A549 (cell line): ENCODE measurements at regions not wholly inside any gene's neighbourhood (a gene's known extent, or its start where the extent isn't known, plus 50 kb on each side); places are given as distances from the start of the nearest gene placed in this dataset.

Source experiments
- ATAC-seq, 2 experiments: fragments of 200-7000 bp in 1 of 2; fragments of >200 bp in 1 of 2; cut with Nextera tagmentation in 1 of 2; cut with Tn5 transposase in 1 of 2; 3 replicates each; pipeline versions ENCODE4 v1.8.0 to v1.9.1; 2018 to 2020; ENCODE audit warnings: mild to moderate bottlenecking in 1 of 2, moderate library complexity in 1 of 2
- CTCF ChIA-PET: fragments of 300-600 bp; sonication (Branson Sonifier 250); formaldehyde crosslinking; extraction: SDS; loops from one replicate; lab custom pipeline; 2021; ENCODE audit warnings: antibody characterized with exemption, inconsistent platforms; lab: Yijun Ruan, JAX
- POLR2A ChIA-PET: fragments of 350-600 bp; formaldehyde crosslinking; extraction: SDS; loops from one replicate; lab custom pipeline; 2021; ENCODE audit warnings: antibody characterized with exemption, inconsistent platforms; lab: Yijun Ruan, JAX
- DNase-seq, 2 experiments: peaks; one replicate each; pipeline versions ENCODE4 v3.0.0 to v3.0.0-alpha.2; 2011 to 2016; ENCODE audit warnings: low read depth in 1 of 2, low spot score in 1 of 2
- FAIRE-seq: peaks from 2 replicates; lab custom pipeline; 2011; peaks lifted over from hg19 to GRCh38; lab: Jason Lieb, UNC
- H3K27ac ChIP-seq, 2 experiments: fragments of >200 bp; sonication (Bioruptor Twin); formaldehyde crosslinking; 3 replicates each; pipeline ENCODE4 v1.5.1; 2016 to 2017
- H3K4me1 ChIP-seq: fragments of >200 bp; sonication (Bioruptor Twin); formaldehyde crosslinking; 3 replicates; pipeline ENCODE4 v1.6.1; 2016
- H3K4me2 ChIP-seq: fragments of >200 bp; sonication (Bioruptor Twin); formaldehyde crosslinking; 3 replicates; pipeline ENCODE4 v1.6.1; 2016
- H3K4me3 ChIP-seq: fragments of >200 bp; sonication (Bioruptor Twin); formaldehyde crosslinking; 3 replicates; pipeline ENCODE4 v1.5.1; 2016
- H3K9me3 ChIP-seq: fragments of >200 bp; sonication (Bioruptor Twin); formaldehyde crosslinking; 3 replicates; pipeline ENCODE4 v1.6.1; 2016
- ATOH8 ChIP-seq: fragments of 250-450 bp; sonication (Bioruptor Pico); IDR thresholded peaks from 2 replicates; pipeline ENCODE4 v1.5.0; 2020; ENCODE audit warnings: low read depth, mild to moderate bottlenecking, moderate library complexity
- CBX2 ChIP-seq: fragments of 200-600 bp; sonication (generic); IDR thresholded peaks from 2 replicates; pipeline ENCODE4 v1.6.1; 2016; ENCODE audit warnings: low read depth, mild to moderate bottlenecking, borderline replicate concordance
- CBX8 ChIP-seq: fragments of 200-600 bp; sonication (generic); IDR thresholded peaks from 2 replicates; pipeline ENCODE4 v1.6.1; 2016
- CHD2 ChIP-seq: fragments of 150-350 bp; IDR thresholded peaks from 2 replicates; pipeline ENCODE4 v1.6.1; 2014; ENCODE audit warnings: low read length; ENCODE audit not compliant: partially characterized antibody
- CTCF ChIP-seq: fragments of >200 bp; sonication (Bioruptor Twin); formaldehyde crosslinking; IDR thresholded peaks from 3 replicates; pipeline ENCODE4 v1.5.1; 2016
- E2F6 ChIP-seq: IDR thresholded peaks from 2 replicates; pipeline ENCODE4 v1.6.1; 2012; ENCODE audit warnings: low read depth, borderline replicate concordance
- ELK1 ChIP-seq: fragments of 150-350 bp; IDR thresholded peaks from 2 replicates; pipeline ENCODE4 v1.6.1; 2014; ENCODE audit warnings: low read depth, mild to moderate bottlenecking, low read length
- HDAC2 ChIP-seq: fragments of 200-600 bp; sonication (generic); IDR thresholded peaks from 2 replicates; pipeline ENCODE4 v1.6.1; 2016
- HES2 ChIP-seq: fragments of >200 bp; sonication (Bioruptor Twin); formaldehyde crosslinking; IDR thresholded peaks from 2 replicates; pipeline ENCODE4 v1.6.1; 2016
- HEYL ChIP-seq: fragments of 250-450 bp; sonication (Bioruptor Pico); IDR thresholded peaks from 2 replicates; pipeline ENCODE4 v1.8.0; 2021; ENCODE audit warnings: mild to moderate bottlenecking, moderate library complexity
- HOXA7 ChIP-seq: fragments of 250-450 bp; sonication (Bioruptor Pico); IDR thresholded peaks from 2 replicates; pipeline ENCODE4 v1.5.0; 2020; ENCODE audit warnings: mild to moderate bottlenecking, moderate library complexity
- HOXB13 ChIP-seq: fragments of 250-450 bp; sonication (Bioruptor Pico); IDR thresholded peaks from 2 replicates; pipeline ENCODE4 v1.5.0; 2020; ENCODE audit warnings: low read depth, mild to moderate bottlenecking, moderate library complexity
- HOXB5 ChIP-seq: fragments of 250-450 bp; sonication (Bioruptor Pico); IDR thresholded peaks from 2 replicates; pipeline ENCODE4 v1.5.0; 2020; ENCODE audit warnings: mild to moderate bottlenecking, moderate library complexity
- JUN ChIP-seq, 2 experiments: fragments of >200 bp; sonication (Bioruptor Twin); formaldehyde crosslinking; IDR thresholded peaks; 2 replicates in 1 of 2; 3 replicates in 1 of 2; pipeline ENCODE4 v1.6.1; 2016 to 2017
- JUNB ChIP-seq: fragments of >200 bp; sonication (Bioruptor Twin); formaldehyde crosslinking; IDR thresholded peaks from 2 replicates; pipeline ENCODE4 v1.6.1; 2016
- KDM1A ChIP-seq: fragments of 200-600 bp; sonication (generic); IDR thresholded peaks from 2 replicates; pipeline ENCODE4 v1.6.1; 2016; ENCODE audit warnings: low read depth, mild to moderate bottlenecking
- MAFK ChIP-seq: fragments of 450-650 bp; IDR thresholded peaks from 2 replicates; pipeline ENCODE4 v1.6.1; 2014; ENCODE audit not compliant: partially characterized antibody
- MAX ChIP-seq: IDR thresholded peaks from 2 replicates; pipeline ENCODE4 v1.6.1; 2012
- MAZ ChIP-seq: fragments of 150-350 bp; IDR thresholded peaks from 2 replicates; pipeline ENCODE4 v1.6.1; 2014; ENCODE audit warnings: antibody characterized with exemption, low read depth, low read length, borderline replicate concordance
- MYC ChIP-seq: IDR thresholded peaks from 2 replicates; pipeline ENCODE4 v1.6.1; 2012; ENCODE audit warnings: mild to moderate bottlenecking, inconsistent platforms, low read length, improper control_type of control experiment, borderline replicate concordance
- PHF8 ChIP-seq: fragments of 200-600 bp; sonication (generic); IDR thresholded peaks from 2 replicates; pipeline ENCODE4 v1.6.1; 2016; ENCODE audit warnings: low read depth, mild to moderate bottlenecking, antibody characterized with exemption, moderate library complexity, borderline replicate concordance
- RARB ChIP-seq: fragments of 250-450 bp; sonication (Bioruptor Pico); IDR thresholded peaks from 2 replicates; pipeline ENCODE4 v1.8.0; 2021; ENCODE audit warnings: mild to moderate bottlenecking, moderate library complexity
- SMC3 ChIP-seq: fragments of >200 bp; sonication (Bioruptor Twin); formaldehyde crosslinking; IDR thresholded peaks from 3 replicates; pipeline ENCODE4 v1.6.1; 2018; ENCODE audit warnings: inconsistent platforms
- SREBF2 ChIP-seq: fragments of 450-650 bp; IDR thresholded peaks from 2 replicates; pipeline ENCODE4 v1.6.1; 2014; ENCODE audit warnings: mild to moderate bottlenecking, moderate library complexity
- TP53 ChIP-seq: fragments of 250-450 bp; sonication (Bioruptor Pico); IDR thresholded peaks from 2 replicates; pipeline ENCODE4 v1.5.0; 2021; ENCODE audit warnings: mild to moderate bottlenecking, moderate library complexity
- WGBS: methylation state at CpG from one replicate; pipeline ENCODE4 v1.1.6; 2017; ENCODE audit errors: missing lambda C conversion rate; 5-methylcytosine and 5-hydroxymethylcytosine counted together

GRCh38 chr18:6595666-6596065 lies 133.8 kb upstream of the ARHGAP28 start:
- no peak overlapping the region for H3K27ac ChIP-seq
- H3K4me2 ChIP-seq: no peak overlapping the region
- no peak overlapping the region for H3K4me3 ChIP-seq
- ATAC-seq: no peak
- no peaks in the 10 kb centered on the region for H3K9me3 ChIP-seq
- DNase-seq: no peak
- TF ChIP-seq MAZ: no peak
- no peak for TF ChIP-seq ATOH8 (CRISPR knock-in tag)
- no peak for TF ChIP-seq SMC3
- no peak for TF ChIP-seq HOXA7
- no peak for TF ChIP-seq CBX2
- TF ChIP-seq TP53 (CRISPR knock-in tag): no peak
- TF ChIP-seq KDM1A: no peak
- TF ChIP-seq HDAC2: no peak
- TF ChIP-seq HOXB13 (CRISPR knock-in tag): no peak
- TF ChIP-seq E2F6: no peak
- no peak for TF ChIP-seq RARB
- TF ChIP-seq JUNB: no peak
- no peak for TF ChIP-seq HEYL
- no peak for TF ChIP-seq MAX
- H3K4me1 ChIP-seq: no peaks in the 10 kb centered on the region
- FAIRE-seq: no peak
- WGBS: 40% methylated on average over 4 of the region's 7 CpGs
- ChIA-PET POLR2A (no interaction called here), CTCF (no interaction called here)

- DNase-seq (no peak), FAIRE-seq (no peak), ATAC-seq (no peak)
- Histone ChIP-seq H3K9me3 (no peaks in the 10 kb centered on the region), H3K4me2 (no peak overlapping the region), H3K4me1 (no peaks in the 10 kb centered on the region), H3K27ac (no peak overlapping the region), H3K4me3 (no peak overlapping the region)
- TF ChIP-seq CBX8: no peak
- TF ChIP-seq JUN (IDR thresholded peaks at IDR 0.05): no peak
- TF ChIP-seq E2F6: no peak
- TF ChIP-seq ELK1: no peak
- TF ChIP-seq HES2: no peak
- no peak for TF ChIP-seq MYC
- TF ChIP-seq HOXB5 (CRISPR knock-in tag): no peak
- TF ChIP-seq RARB: no peak
- TF ChIP-seq PHF8: no peak
- no peak for TF ChIP-seq SREBF2
- CTCF ChIA-PET: no interaction called here
- WGBS: 22% methylated on average over 7 of the region's 7 CpGs
- POLR2A ChIA-PET: no interaction called here
Observed at GRCh38 chr18:6598657-6599056, 130.9 kb upstream of the ARHGAP28 start.

GRCh38 chr18:6600667-6601167 lies 128.8 kb upstream of the ARHGAP28 start:
- DNase-seq: no peak
- Histone ChIP-seq H3K4me1 (no peaks in the 10 kb centered on the region), H3K9me3 (no peaks in the 10 kb centered on the region), H3K27ac (no peak overlapping the region), H3K4me3 (no peak overlapping the region)
- POLR2A ChIA-PET: no interaction called here
- ATAC-seq: no peak
- WGBS: 48% methylated on average over 3 of the region's 3 CpGs
- no peak for FAIRE-seq
- no peak for TF ChIP-seq PHF8
- no peak for TF ChIP-seq JUNB
- peak; percentile 50 for TF ChIP-seq MAFK
- TF ChIP-seq CTCF: no peak
- no peak for TF ChIP-seq CHD2
- TF ChIP-seq, all 56 proteins: peak for 1
- H3K4me2 ChIP-seq: no peak overlapping the region
- CTCF ChIA-PET: no interaction called here
